Panc1 (cell line): ENCODE measurements at regions not wholly inside any gene's neighbourhood (a gene's known extent, or its start where the extent isn't known, plus 50 kb on each side); places are given as distances from the start of the nearest gene placed in this dataset.

Experiments used
- ATAC-seq: fragments of 200-7000 bp; cut with Tn5 transposase; 2 replicates; pipeline ENCODE4 v1.9.1; 2020; ENCODE audit warnings: mild to moderate bottlenecking, moderate library complexity
- BruUV-seq: library from RNA; stranded (reverse); fragments of 400-500 nt; replicated peaks from 2 replicates; lab custom pipeline; 2021; lab: Mats Ljungman, UMichigan
- CTCF ChIA-PET: fragments of 300-600 bp; sonication (Branson Sonifier 250); formaldehyde crosslinking; loops from one replicate; lab custom pipeline; 2022; ENCODE audit warnings: antibody characterized with exemption; lab: Charles Lee
- POLR2A ChIA-PET: fragments of 300-600 bp; sonication (Branson Sonifier 250); formaldehyde crosslinking; loops from one replicate; lab custom pipeline; 2022; ENCODE audit warnings: antibody characterized with exemption; lab: Charles Lee
- DNase-seq: peaks from one replicate; pipeline ENCODE4 v3.0.0-alpha.2; 2010; ENCODE audit warnings: low read depth, low spot score
- H3K27ac ChIP-seq: 2 replicates; pipeline ENCODE4 v1.5.1; 2011; ENCODE audit warnings: mild to moderate bottlenecking, low read length, inconsistent platforms
- H3K27me3 ChIP-seq: fragments of 200-500 bp; sonication (Bioruptor generic); 2 replicates; pipeline ENCODE4 v1.6.0; 2014; ENCODE audit warnings: low read length, inconsistent platforms; ENCODE audit not compliant: control insufficient read depth, insufficient read depth
- H3K36me3 ChIP-seq: fragments of 200-500 bp; sonication (Bioruptor generic); 2 replicates; pipeline ENCODE4 v1.5.1; 2014; ENCODE audit warnings: inconsistent platforms, mild to moderate bottlenecking, low read length, moderate library complexity; ENCODE audit not compliant: control insufficient read depth, insufficient read depth
- H3K4me1 ChIP-seq: 2 replicates; pipeline ENCODE4 v1.5.1; 2011; ENCODE audit warnings: inconsistent platforms, mild to moderate bottlenecking, low read length, moderate library complexity; ENCODE audit not compliant: control insufficient read depth, insufficient read depth
- H3K4me3 ChIP-seq, 2 experiments: 2 replicates each; pipeline ENCODE4 v1.5.1; 2011 to 2012; ENCODE audit warnings: low read depth in 2 of 2, low read length in 2 of 2, mild to moderate bottlenecking in 2 of 2, inconsistent platforms in 1 of 2, moderate library complexity in 1 of 2
- H3K9me3 ChIP-seq: fragments of 200-500 bp; sonication (Bioruptor generic); 2 replicates; pipeline ENCODE4 v1.5.1; 2014; ENCODE audit warnings: low read depth, mild to moderate bottlenecking, inconsistent platforms, low read length, moderate library complexity; ENCODE audit not compliant: control insufficient read depth, insufficient read depth
- POLR2AphosphoS5 ChIP-seq: IDR thresholded peaks from 2 replicates; pipeline ENCODE4 v1.6.1; 2012; ENCODE audit warnings: mild to moderate bottlenecking, low read depth, low read length, moderate library complexity
- SIN3A ChIP-seq: IDR thresholded peaks from 2 replicates; pipeline ENCODE4 v1.6.1; 2012; ENCODE audit warnings: low read depth, mild to moderate bottlenecking, low read length, moderate library complexity, borderline replicate concordance; ENCODE audit not compliant: insufficient read depth
- TCF7L2 ChIP-seq: IDR thresholded peaks from 2 replicates; pipeline ENCODE4 v1.6.1; 2011; ENCODE audit warnings: mild to moderate bottlenecking, low read depth, low read length, inconsistent platforms
- in situ Hi-C: cut with HindIII; loops from 2 replicates; pipeline ENCODE4 v1.10.0; 2016; ENCODE audit warnings: low sequenced_read_pairs, low pct_unique_long_range_greater_than_20kb
- intact Hi-C: fragments of 100-400 bp; cut with micrococcal nuclease; formaldehyde crosslinking; loops from one replicate; pipeline ENCODE4 v1.10.0; 2022; ENCODE audit not compliant: unreplicated experiment
- TF ChIP-seq, protein P1 (sequence below), 2 experiments: IDR thresholded peaks; 2 replicates each; pipeline ENCODE4 v1.6.1; 2011 to 2012; ENCODE audit warnings: low read depth in 2 of 2, control low read depth in 1 of 2, low read length in 1 of 2, mild to moderate bottlenecking in 1 of 2, moderate library complexity in 1 of 2; ENCODE audit not compliant: insufficient read depth in 1 of 2
- TF ChIP-seq, protein P2 (sequence below): fragments of 450-650 bp; IDR thresholded peaks from 2 replicates; pipeline ENCODE4 v1.5.1; 2017; ENCODE audit warnings: mild to moderate bottlenecking

DNA sequence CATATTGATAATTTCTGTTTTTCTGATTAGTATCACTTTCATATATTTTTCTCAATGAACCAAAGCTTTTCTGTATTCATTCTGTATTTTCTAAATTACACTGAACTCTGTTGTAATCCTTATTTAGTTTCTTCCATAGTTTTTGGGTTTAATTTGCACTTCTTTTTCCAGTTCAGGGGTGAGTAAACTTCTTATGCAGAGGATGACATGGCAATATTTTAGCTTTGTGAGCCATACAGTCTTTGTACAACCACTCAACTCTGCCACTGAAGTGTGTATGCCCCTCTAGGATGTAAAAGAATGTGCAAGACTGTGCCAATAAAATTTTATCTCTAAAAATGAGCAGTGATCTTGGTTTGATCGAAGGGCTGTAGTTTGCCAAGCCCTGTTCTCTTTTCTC, 239.0 kb upstream of the CITED2 start:
- Histone ChIP-seq H3K27me3 (no peaks in the 10 kb centered on the region), H3K36me3 (no peaks in the 10 kb centered on the region), H3K27ac (no peak overlapping the region; the same call in 1 of the 2 replicates), H3K4me3 (no peak overlapping the region), H3K4me1 (no peaks in the 10 kb centered on the region), H3K9me3 (no peaks in the 10 kb centered on the region)
- TF ChIP-seq, protein P1, sequence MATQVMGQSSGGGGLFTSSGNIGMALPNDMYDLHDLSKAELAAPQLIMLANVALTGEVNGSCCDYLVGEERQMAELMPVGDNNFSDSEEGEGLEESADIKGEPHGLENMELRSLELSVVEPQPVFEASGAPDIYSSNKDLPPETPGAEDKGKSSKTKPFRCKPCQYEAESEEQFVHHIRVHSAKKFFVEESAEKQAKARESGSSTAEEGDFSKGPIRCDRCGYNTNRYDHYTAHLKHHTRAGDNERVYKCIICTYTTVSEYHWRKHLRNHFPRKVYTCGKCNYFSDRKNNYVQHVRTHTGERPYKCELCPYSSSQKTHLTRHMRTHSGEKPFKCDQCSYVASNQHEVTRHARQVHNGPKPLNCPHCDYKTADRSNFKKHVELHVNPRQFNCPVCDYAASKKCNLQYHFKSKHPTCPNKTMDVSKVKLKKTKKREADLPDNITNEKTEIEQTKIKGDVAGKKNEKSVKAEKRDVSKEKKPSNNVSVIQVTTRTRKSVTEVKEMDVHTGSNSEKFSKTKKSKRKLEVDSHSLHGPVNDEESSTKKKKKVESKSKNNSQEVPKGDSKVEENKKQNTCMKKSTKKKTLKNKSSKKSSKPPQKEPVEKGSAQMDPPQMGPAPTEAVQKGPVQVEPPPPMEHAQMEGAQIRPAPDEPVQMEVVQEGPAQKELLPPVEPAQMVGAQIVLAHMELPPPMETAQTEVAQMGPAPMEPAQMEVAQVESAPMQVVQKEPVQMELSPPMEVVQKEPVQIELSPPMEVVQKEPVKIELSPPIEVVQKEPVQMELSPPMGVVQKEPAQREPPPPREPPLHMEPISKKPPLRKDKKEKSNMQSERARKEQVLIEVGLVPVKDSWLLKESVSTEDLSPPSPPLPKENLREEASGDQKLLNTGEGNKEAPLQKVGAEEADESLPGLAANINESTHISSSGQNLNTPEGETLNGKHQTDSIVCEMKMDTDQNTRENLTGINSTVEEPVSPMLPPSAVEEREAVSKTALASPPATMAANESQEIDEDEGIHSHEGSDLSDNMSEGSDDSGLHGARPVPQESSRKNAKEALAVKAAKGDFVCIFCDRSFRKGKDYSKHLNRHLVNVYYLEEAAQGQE (IDR thresholded peaks at IDR 0.05; ENCODE audit: insufficient read depth in 1 of 2, low read depth in 2 of 2, low read length in 1 of 2) = no peak
- no peak for TF ChIP-seq SIN3A
- no peak for TF ChIP-seq TCF7L2
- TF ChIP-seq POLR2AphosphoS5 = no peak
- TF ChIP-seq, protein P2, sequence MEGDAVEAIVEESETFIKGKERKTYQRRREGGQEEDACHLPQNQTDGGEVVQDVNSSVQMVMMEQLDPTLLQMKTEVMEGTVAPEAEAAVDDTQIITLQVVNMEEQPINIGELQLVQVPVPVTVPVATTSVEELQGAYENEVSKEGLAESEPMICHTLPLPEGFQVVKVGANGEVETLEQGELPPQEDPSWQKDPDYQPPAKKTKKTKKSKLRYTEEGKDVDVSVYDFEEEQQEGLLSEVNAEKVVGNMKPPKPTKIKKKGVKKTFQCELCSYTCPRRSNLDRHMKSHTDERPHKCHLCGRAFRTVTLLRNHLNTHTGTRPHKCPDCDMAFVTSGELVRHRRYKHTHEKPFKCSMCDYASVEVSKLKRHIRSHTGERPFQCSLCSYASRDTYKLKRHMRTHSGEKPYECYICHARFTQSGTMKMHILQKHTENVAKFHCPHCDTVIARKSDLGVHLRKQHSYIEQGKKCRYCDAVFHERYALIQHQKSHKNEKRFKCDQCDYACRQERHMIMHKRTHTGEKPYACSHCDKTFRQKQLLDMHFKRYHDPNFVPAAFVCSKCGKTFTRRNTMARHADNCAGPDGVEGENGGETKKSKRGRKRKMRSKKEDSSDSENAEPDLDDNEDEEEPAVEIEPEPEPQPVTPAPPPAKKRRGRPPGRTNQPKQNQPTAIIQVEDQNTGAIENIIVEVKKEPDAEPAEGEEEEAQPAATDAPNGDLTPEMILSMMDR = no peak
- intact Hi-C loops = no loop called here
- no TSS peak for BruUV-seq
- ChIA-PET CTCF (no interaction called here), POLR2A (no interaction called here)
- no peak for ATAC-seq
- in situ Hi-C loops = no loop called here
- DNase-seq = no peak

DNA sequence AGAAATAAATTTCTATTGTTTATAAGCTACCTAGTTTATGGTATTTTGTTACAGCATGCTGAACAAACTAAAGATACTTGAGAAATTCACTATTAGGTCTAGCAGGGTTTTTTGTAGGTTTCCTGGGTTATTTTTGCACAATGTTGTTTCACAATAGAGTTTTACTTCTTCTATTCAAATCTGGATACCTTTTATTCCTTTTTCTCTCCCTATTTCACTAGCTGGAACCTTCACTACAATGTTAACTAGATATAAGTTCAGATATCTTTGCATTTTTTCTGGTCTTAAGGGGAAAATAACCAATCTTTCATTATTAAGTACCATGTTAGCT, 237.7 kb upstream of the CITED2 start:
- TF ChIP-seq, protein P2 = no peak
- no peak for TF ChIP-seq POLR2AphosphoS5
- no peak for TF ChIP-seq TCF7L2
- TF ChIP-seq SIN3A = no peak
- TF ChIP-seq, protein P1 (IDR thresholded peaks at IDR 0.05; ENCODE audit: insufficient read depth in 1 of 2, low read depth in 2 of 2, low read length in 1 of 2) = no peak
- no TSS peak for BruUV-seq
- in situ Hi-C loops = no loop called here
- Histone ChIP-seq H3K27me3 (no peaks in the 10 kb centered on the region), H3K9me3 (no peaks in the 10 kb centered on the region), H3K36me3 (no peaks in the 10 kb centered on the region), H3K27ac (no peak overlapping the region), H3K4me3 (no peak overlapping the region), H3K4me1 (no peaks in the 10 kb centered on the region)
- ATAC-seq = no peak
- POLR2A ChIA-PET = no interaction called here
- CTCF ChIA-PET = no interaction called here
- intact Hi-C loops = no loop called here
- DNase-seq = no peak
